Keratinocyte (primary cell): ENCODE measurements at regions not wholly inside any gene's neighbourhood (a gene's known extent, or its start where the extent isn't known, plus 50 kb on each side); places are given as distances from the start of the nearest gene placed in this dataset.

Experiments used
- DNase-seq: peaks from one replicate; pipeline ENCODE4 v3.0.0-alpha.2; 2011; ENCODE audit warnings: low read depth, missing footprints, low spot score
- FAIRE-seq: peaks from 2 replicates; lab custom pipeline; 2011; peaks lifted over from hg19 to GRCh38; lab: Jason Lieb, UNC
- H2AFZ ChIP-seq: 2 replicates; pipeline ENCODE4 v1.6.0; 2012; ENCODE audit warnings: low read length, control low read depth, inconsistent platforms; ENCODE audit not compliant: control insufficient read depth
- H3K27ac ChIP-seq: 2 replicates; pipeline ENCODE4 v1.5.1; 2011; ENCODE audit warnings: low read length; ENCODE audit not compliant: control insufficient read depth, insufficient read depth
- H3K27me3 ChIP-seq: 3 replicates; pipeline ENCODE4 v1.6.0; 2011; ENCODE audit warnings: low read length; ENCODE audit not compliant: control insufficient read depth, insufficient read depth; ENCODE audit errors: extremely low read depth
- H3K36me3 ChIP-seq, 2 experiments: 2 replicates in 1 of 2; 3 replicates in 1 of 2; pipeline ENCODE4 v1.5.1; 2011; ENCODE audit warnings: low read length in 2 of 2, mild to moderate bottlenecking in 1 of 2; ENCODE audit not compliant: control insufficient read depth in 2 of 2, insufficient read depth in 2 of 2; ENCODE audit errors: extremely low read depth in 1 of 2
- H3K4me1 ChIP-seq: 3 replicates; pipeline ENCODE4 v1.5.1; 2011; ENCODE audit warnings: low read length; ENCODE audit not compliant: control insufficient read depth, insufficient read depth; ENCODE audit errors: extremely low read depth
- H3K4me2 ChIP-seq: 3 replicates; pipeline ENCODE4 v1.6.0; 2011; ENCODE audit warnings: low read depth, low read length; ENCODE audit not compliant: control insufficient read depth, insufficient read depth; ENCODE audit errors: extremely low read depth
- H3K4me3 ChIP-seq, 3 experiments: fragments of 200-600 bp in 1 of 3; sonication (generic) in 1 of 3; 2 replicates in 2 of 3; 3 replicates in 1 of 3; pipeline ENCODE4 v1.5.1; 2011 to 2016; ENCODE audit warnings: low read length in 3 of 3, mild to moderate bottlenecking in 3 of 3, control low read depth in 2 of 3, inconsistent platforms in 1 of 3, low read depth in 1 of 3, mixed read lengths in 1 of 3, mixed run types in 1 of 3, moderate library complexity in 1 of 3; ENCODE audit not compliant: control insufficient read depth in 2 of 3, insufficient read depth in 2 of 3; ENCODE audit errors: extremely low read depth in 1 of 3
- H3K79me2 ChIP-seq: 2 replicates; pipeline ENCODE4 v1.6.0; 2012; ENCODE audit warnings: low read length; ENCODE audit not compliant: control insufficient read depth, insufficient read depth
- H3K9ac ChIP-seq: 3 replicates; pipeline ENCODE4 v1.6.0; 2011; ENCODE audit warnings: low read length; ENCODE audit not compliant: control insufficient read depth, insufficient read depth; ENCODE audit errors: extremely low read depth
- H3K9me1 ChIP-seq: 3 replicates; pipeline ENCODE4 v1.6.0; 2011; ENCODE audit warnings: low read length; ENCODE audit not compliant: control insufficient read depth, insufficient read depth; ENCODE audit errors: extremely low read depth
- H3K9me3 ChIP-seq: 2 replicates; pipeline ENCODE4 v1.5.1; 2012; ENCODE audit warnings: low read depth, low read length; ENCODE audit not compliant: control insufficient read depth
- H4K20me1 ChIP-seq: 3 replicates; pipeline ENCODE4 v1.6.0; 2011; ENCODE audit warnings: low read length; ENCODE audit not compliant: control insufficient read depth, insufficient read depth; ENCODE audit errors: extremely low read depth
- CTCF ChIP-seq, 3 experiments: IDR thresholded peaks in 1 of 3; conservative IDR thresholded peaks in 1 of 3; optimal IDR thresholded peaks in 1 of 3; 2 replicates in 2 of 3; 3 replicates in 1 of 3; pipeline versions ENCODE3 to v1.5.1; 2011; ENCODE audit warnings: low read length in 3 of 3, mild to moderate bottlenecking in 3 of 3, moderate library complexity in 2 of 3, control low read depth in 1 of 3, inconsistent platforms in 1 of 3; ENCODE audit not compliant: insufficient read depth in 2 of 3; ENCODE audit errors: extremely low read depth in 1 of 3
- EZH2 ChIP-seq: IDR thresholded peaks from one replicate; pipeline ENCODE4 v1.6.1; 2012; ENCODE audit warnings: inconsistent platforms, mild to moderate bottlenecking, low read length, moderate library complexity
- dilution Hi-C: fragments of 300-500 bp; cut with MboI; formaldehyde crosslinking; loops from one replicate; pipeline ENCODE4 v1.7.0; 2020; ENCODE audit warnings: low sequenced_read_pairs; ENCODE audit not compliant: extremely low pct_ligation_motif_present

GRCh38 chr1:228867951-228868730, 132.9 kb downstream of the RHOU start:
- Histone ChIP-seq H3K27ac (no peak overlapping the region), H3K9ac (no peak overlapping the region)
- DNase-seq, result no peak

GRCh38 chr1:228868731-228869024, 133.4 kb downstream of the RHOU start:
- no peaks in the 10 kb centered on the region for H3K36me3 ChIP-seq
- FAIRE-seq (no peak), DNase-seq (no peak)
- no peak overlapping the region for H3K27ac ChIP-seq
- H3K27me3 ChIP-seq, result peaks cover 10% of the 10 kb centered on the region
- H2AFZ ChIP-seq, result no peak overlapping the region
- no peaks in the 10 kb centered on the region for H4K20me1 ChIP-seq
- TF ChIP-seq CTCF (optimal IDR thresholded peaks at IDR 0.05 in 1 of 3, IDR thresholded peaks at IDR 0.05 in 1 of 3, conservative IDR thresholded peaks at IDR 0.05 in 1 of 3; ENCODE audit: extremely low read depth in 1 of 3, insufficient read depth in 2 of 3, low read length in 3 of 3), result no peak
- TF ChIP-seq EZH2, result no peak
- H3K4me2 ChIP-seq, result no peak overlapping the region
- no peak overlapping the region for H3K4me3 ChIP-seq
- dilution Hi-C loops, result no loop called here
- H3K79me2 ChIP-seq, result no peaks in the 10 kb centered on the region
- no peaks in the 10 kb centered on the region for H3K9me3 ChIP-seq
- no peak overlapping the region for H3K9ac ChIP-seq
- H3K9me1 ChIP-seq, result no peaks in the 10 kb centered on the region
- H3K4me1 ChIP-seq, result no peaks in the 10 kb centered on the region

More at GRCh38 chr1:228867951-228868730, 132.9 kb downstream of the RHOU start:
- TF ChIP-seq CTCF (optimal IDR thresholded peaks at IDR 0.05 in 1 of 3, IDR thresholded peaks at IDR 0.05 in 1 of 3, conservative IDR thresholded peaks at IDR 0.05 in 1 of 3; ENCODE audit: extremely low read depth in 1 of 3, insufficient read depth in 2 of 3, low read length in 3 of 3) (no peak), EZH2 (no peak)
- dilution Hi-C loops, result no loop called here
- no peaks in the 10 kb centered on the region for H4K20me1 ChIP-seq
- H3K4me1 ChIP-seq, result no peaks in the 10 kb centered on the region
- no peaks in the 10 kb centered on the region for H3K9me3 ChIP-seq
- no peaks in the 10 kb centered on the region for H3K9me1 ChIP-seq
- no peak overlapping the region for H2AFZ ChIP-seq
- no peaks in the 10 kb centered on the region for H3K79me2 ChIP-seq
- H3K27me3 ChIP-seq, result peaks cover 16% of the 10 kb centered on the region
- no peaks in the 10 kb centered on the region for H3K36me3 ChIP-seq
- no peak overlapping the region for H3K4me2 ChIP-seq
- no peak overlapping the region for H3K4me3 ChIP-seq
- FAIRE-seq, result no peak
